ENCODE measurements at regions not wholly inside any gene's neighbourhood (a gene's known extent, or its start where the extent isn't known, plus 50 kb on each side); places are given as distances from the start of the nearest gene placed in this dataset.

GRCh38 chr9:107841076-107841475 is 351.5 kb upstream of the KLF4 start:
- CTCF ChIA-PET: no interaction called here
- POLR2A ChIA-PET: no interaction called here
- no peak for DNase-seq (ENCODE audit: low read depth, low spot score)
- no peak overlapping the region for H3K4me3 ChIP-seq (ENCODE audit: low read depth, low read length)
- TF ChIP-seq, protein P1, sequence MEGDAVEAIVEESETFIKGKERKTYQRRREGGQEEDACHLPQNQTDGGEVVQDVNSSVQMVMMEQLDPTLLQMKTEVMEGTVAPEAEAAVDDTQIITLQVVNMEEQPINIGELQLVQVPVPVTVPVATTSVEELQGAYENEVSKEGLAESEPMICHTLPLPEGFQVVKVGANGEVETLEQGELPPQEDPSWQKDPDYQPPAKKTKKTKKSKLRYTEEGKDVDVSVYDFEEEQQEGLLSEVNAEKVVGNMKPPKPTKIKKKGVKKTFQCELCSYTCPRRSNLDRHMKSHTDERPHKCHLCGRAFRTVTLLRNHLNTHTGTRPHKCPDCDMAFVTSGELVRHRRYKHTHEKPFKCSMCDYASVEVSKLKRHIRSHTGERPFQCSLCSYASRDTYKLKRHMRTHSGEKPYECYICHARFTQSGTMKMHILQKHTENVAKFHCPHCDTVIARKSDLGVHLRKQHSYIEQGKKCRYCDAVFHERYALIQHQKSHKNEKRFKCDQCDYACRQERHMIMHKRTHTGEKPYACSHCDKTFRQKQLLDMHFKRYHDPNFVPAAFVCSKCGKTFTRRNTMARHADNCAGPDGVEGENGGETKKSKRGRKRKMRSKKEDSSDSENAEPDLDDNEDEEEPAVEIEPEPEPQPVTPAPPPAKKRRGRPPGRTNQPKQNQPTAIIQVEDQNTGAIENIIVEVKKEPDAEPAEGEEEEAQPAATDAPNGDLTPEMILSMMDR (IDR thresholded peaks at IDR 0.05; ENCODE audit: insufficient read depth, low read length, missing control alignments): no peak

DNA sequence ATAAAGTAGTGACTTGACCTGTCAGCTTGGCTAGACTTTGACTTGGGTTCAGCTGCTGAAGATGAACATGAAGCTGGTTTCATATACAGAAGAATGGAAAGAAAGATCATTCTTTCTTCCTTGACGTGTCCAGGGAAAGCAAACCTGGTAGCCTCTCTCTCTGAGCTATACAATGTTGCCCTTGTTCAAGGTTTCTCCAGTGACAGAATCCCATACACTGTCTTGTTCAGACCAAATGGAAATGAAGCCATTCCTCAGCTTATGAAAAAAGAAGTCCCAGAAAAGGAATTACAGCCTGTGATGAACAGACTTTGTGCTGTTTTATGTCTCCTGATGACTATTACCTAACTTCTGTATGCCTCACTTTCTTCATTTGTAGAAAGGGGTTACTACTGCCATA is 349.8 kb upstream of the KLF4 start:
- DNase-seq (ENCODE audit: low read depth, low spot score): no peak
- no peak overlapping the region for H3K4me3 ChIP-seq (ENCODE audit: low read depth, low read length)
- TF ChIP-seq, protein P1 (IDR thresholded peaks at IDR 0.05; ENCODE audit: insufficient read depth, low read length, missing control alignments): no peak
- ChIA-PET POLR2A (no interaction called here), CTCF (no interaction called here)

GRCh38 chr9:107838766-107839165 is 349.2 kb upstream of the KLF4 start:
- CTCF ChIA-PET: no interaction called here
- POLR2A ChIA-PET: interaction anchor here (0.6 kb wide), 1 partner anchor 218 kb away, joined by 3 read pairs; no protein-coding TSS in a partner anchor
- DNase-seq (ENCODE audit: low read depth, low spot score): no peak
- TF ChIP-seq, protein P1 (IDR thresholded peaks at IDR 0.05; ENCODE audit: insufficient read depth, low read length, missing control alignments): no peak
- H3K4me3 ChIP-seq (ENCODE audit: low read depth, low read length): no peak overlapping the region

- ChIA-PET CTCF (no interaction called here), POLR2A (no interaction called here)
- no peak overlapping the region for H3K4me3 ChIP-seq (ENCODE audit: low read depth, low read length)
- DNase-seq (ENCODE audit: low read depth, low spot score): no peak
- TF ChIP-seq, protein P1 (IDR thresholded peaks at IDR 0.05; ENCODE audit: insufficient read depth, low read length, missing control alignments): no peak
Measured at GRCh38 chr9:107836300-107836699, 346.7 kb upstream of the KLF4 start.

DNA sequence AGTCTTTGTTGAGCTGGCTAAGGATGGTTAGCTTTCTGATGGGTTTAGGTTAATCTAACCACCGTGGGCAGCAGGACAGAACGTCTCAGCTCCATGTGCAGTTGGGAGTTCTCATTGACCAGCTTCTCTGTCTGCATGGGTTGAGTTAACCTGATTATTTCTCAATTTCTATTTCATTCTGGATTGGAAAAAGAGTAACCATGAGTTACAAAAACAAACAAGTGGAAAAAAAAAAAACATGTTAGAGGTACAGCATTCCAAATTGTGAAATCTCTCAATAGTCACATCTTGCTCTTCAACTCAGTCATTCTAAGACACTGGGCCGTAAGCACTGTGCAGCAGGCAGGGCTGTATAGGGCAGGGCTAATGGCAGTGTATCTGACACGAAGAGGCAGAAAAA is 343.7 kb upstream of the KLF4 start:
- CTCF ChIA-PET: no interaction called here
- no peak overlapping the region for H3K4me3 ChIP-seq (ENCODE audit: low read depth, low read length)
- POLR2A ChIA-PET: no interaction called here
- no peak for DNase-seq (ENCODE audit: low read depth, low spot score)
- TF ChIP-seq, protein P1 (IDR thresholded peaks at IDR 0.05; ENCODE audit: insufficient read depth, low read length, missing control alignments): no peak

DNA sequence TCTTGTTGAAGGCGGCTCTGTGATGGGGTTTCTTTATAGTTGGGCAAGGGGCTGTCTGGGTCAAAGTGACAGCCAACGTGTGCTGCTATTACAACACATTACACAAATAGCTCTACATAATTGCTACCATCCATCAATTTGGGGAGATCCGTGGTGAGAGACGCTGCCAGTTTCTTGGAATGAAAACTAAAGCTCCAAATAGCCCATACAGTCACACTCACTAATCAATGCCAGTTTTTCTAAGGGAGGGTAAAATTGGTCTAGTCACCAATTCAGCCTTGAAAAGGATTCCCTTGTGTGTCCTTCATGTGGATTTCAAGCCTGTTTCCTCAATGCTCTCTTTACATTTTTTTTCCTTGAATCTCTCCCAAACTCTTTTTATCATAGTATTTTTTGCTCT is 343.3 kb upstream of the KLF4 start:
- DNase-seq (ENCODE audit: low read depth, low spot score): no peak
- H3K4me3 ChIP-seq (ENCODE audit: low read depth, low read length): no peak overlapping the region
- CTCF ChIA-PET: no interaction called here
- TF ChIP-seq, protein P1 (IDR thresholded peaks at IDR 0.05; ENCODE audit: insufficient read depth, low read length, missing control alignments): no peak
- POLR2A ChIA-PET: interaction anchor here (0.6 kb wide), 1 partner anchor 796 kb away, joined by 3 read pairs; no protein-coding TSS in a partner anchor
